Body of pancreas (tissue), 4 donors: ENCODE measurements at regions not wholly inside any gene's neighbourhood (a gene's known extent, or its start where the extent isn't known, plus 50 kb on each side); places are given as distances from the start of the nearest gene placed in this dataset.

ENCODE experiments used
- ATAC-seq: fragments of 150-250 bp; one replicate; pipeline ENCODE4 v1.9.1; 2016
- DNase-seq, 4 donors: peaks; one replicate each; pipeline ENCODE4 v3.0.0-alpha.2; 2019
- H3K27ac ChIP-seq, 4 donors: fragments of 200-600 bp; sonication (generic); 1 replicate in 3 of 4; 2 replicates in 1 of 4; pipeline versions ENCODE4 v1.5.1 to v1.6.1; 2016 to 2019; ENCODE audit warnings: mild to moderate bottlenecking in 1 of 4, mixed read lengths in 1 of 4, moderate library complexity in 1 of 4
- H3K27me3 ChIP-seq, 2 donors: fragments of 200-600 bp; sonication (generic); one replicate each; pipeline ENCODE4 v1.6.0; 2016; ENCODE audit warnings: mild to moderate bottlenecking in 1 of 2
- H3K36me3 ChIP-seq, 2 donors: fragments of 200-600 bp; sonication (generic); replicated peaks in 1 of 2; 2 replicates each; pipeline ENCODE4 v1.5.1; 2016; ENCODE audit warnings: low read depth in 2 of 2; ENCODE audit not compliant: insufficient read depth in 1 of 2
- H3K4me1 ChIP-seq: fragments of 200-600 bp; sonication (generic); one replicate; pipeline ENCODE4 v1.6.0; 2016
- H3K4me3 ChIP-seq, 2 donors: fragments of 200-600 bp; sonication (generic); 1 replicate in 1 of 2; 2 replicates in 1 of 2; pipeline ENCODE4 v1.5.1; 2016 to 2019
- H3K9me3 ChIP-seq, 3 donors: fragments of 200-600 bp; sonication (generic); 1 replicate in 2 of 3; 2 replicates in 1 of 3; pipeline ENCODE4 v1.5.1; 2016
- CTCF ChIP-seq, 7 experiments: fragments of 450-650 bp in 4 of 7; fragments of 200-600 bp in 3 of 7; sonication (generic) in 3 of 7; IDR thresholded peaks; one replicate each; pipeline ENCODE4 v1.5.1; 2016 to 2019; ENCODE audit warnings: antibody characterized with exemption in 7 of 7
- POLR2A ChIP-seq, 3 donors: fragments of 450-650 bp; IDR thresholded peaks; one replicate each; pipeline ENCODE4 v1.6.1; 2016; ENCODE audit warnings: antibody characterized with exemption in 3 of 3, mild to moderate bottlenecking in 2 of 3
- WGBS, 2 donors: methylation state at CpG; one replicate each; pipeline ENCODE4 v1.1.5; 2017; 5-methylcytosine and 5-hydroxymethylcytosine counted together
- intact Hi-C: fragments of 100-400 bp; cut with DNase I; formaldehyde crosslinking; loops from one replicate; pipeline ENCODE4 v1.15.1; 2023

GRCh38 chr2:5519286-5519685 is 172.9 kb upstream of the SOX11 start:
- no peaks in the 10 kb centered on the region for H3K36me3 ChIP-seq
- DNase-seq (no peak), ATAC-seq (no peak)
- no peaks in the 10 kb centered on the region for H3K9me3 ChIP-seq
- no peak overlapping the region for H3K4me3 ChIP-seq
- H3K4me1 ChIP-seq, result no peaks in the 10 kb centered on the region
- intact Hi-C loops, result no loop called here
- TF ChIP-seq POLR2A (IDR thresholded peaks at IDR 0.05), result no peak
- TF ChIP-seq CTCF (IDR thresholded peaks at IDR 0.05), result no peak
- H3K27ac ChIP-seq, result no peak overlapping the region
- H3K27me3 ChIP-seq, result no peaks in the 10 kb centered on the region

GRCh38 chr2:5520463-5520972 is 171.7 kb upstream of the SOX11 start:
- no peak overlapping the region for H3K4me3 ChIP-seq
- 38 to 45% methylated on average over 7 of the region's 7 CpGs for WGBS, 2 donors
- intact Hi-C loops, result no loop called here
- H3K36me3 ChIP-seq, result no peaks in the 10 kb centered on the region
- H3K9me3 ChIP-seq, result no peaks in the 10 kb centered on the region
- no peaks in the 10 kb centered on the region for H3K4me1 ChIP-seq
- no peaks in the 10 kb centered on the region for H3K27me3 ChIP-seq
- DNase-seq, result no peak
- ATAC-seq, result no peak
- TF ChIP-seq POLR2A (IDR thresholded peaks at IDR 0.05), result no peak
- no peak for TF ChIP-seq CTCF (IDR thresholded peaks at IDR 0.05)
- no peak overlapping the region for H3K27ac ChIP-seq

GRCh38 chr2:5521461-5521860 is 170.7 kb upstream of the SOX11 start:
- Histone ChIP-seq H3K27ac (no peak overlapping the region), H3K9me3 (no peaks in the 10 kb centered on the region), H3K4me3 (no peak overlapping the region), H3K27me3 (no peaks in the 10 kb centered on the region), H3K36me3 (no peaks in the 10 kb centered on the region), H3K4me1 (no peaks in the 10 kb centered on the region)
- DNase-seq, result no peak
- 49 to 60% methylated on average over 6 to 7 of the region's 7 CpGs for WGBS, 2 donors
- TF ChIP-seq CTCF (IDR thresholded peaks at IDR 0.05) (no peak), POLR2A (IDR thresholded peaks at IDR 0.05) (no peak)
- intact Hi-C loops, result no loop called here
- no peak for ATAC-seq

- H3K36me3 ChIP-seq, result no peaks in the 10 kb centered on the region
- no peaks in the 10 kb centered on the region for H3K4me1 ChIP-seq
- no peaks in the 10 kb centered on the region for H3K27me3 ChIP-seq
- no peak for ATAC-seq
- no peak overlapping the region for H3K4me3 ChIP-seq
- no peak for TF ChIP-seq CTCF (IDR thresholded peaks at IDR 0.05)
- no peak for TF ChIP-seq POLR2A (IDR thresholded peaks at IDR 0.05)
- no peaks in the 10 kb centered on the region for H3K9me3 ChIP-seq
- WGBS, 2 donors, result 73 to 88% methylated on average over 1 of the region's 1 CpG
- intact Hi-C loops, result no loop called here
- no peak for DNase-seq
- no peak overlapping the region for H3K27ac ChIP-seq
Measured at GRCh38 chr2:5524551-5524950, 167.6 kb upstream of the SOX11 start.

GRCh38 chr2:5528706-5529105 is 163.5 kb upstream of the SOX11 start:
- ATAC-seq, result no peak
- 61 to 74% methylated on average over 8 of the region's 8 CpGs for WGBS, 2 donors
- Histone ChIP-seq H3K4me3 (no peak overlapping the region), H3K36me3 (no peaks in the 10 kb centered on the region), H3K9me3 (no peaks in the 10 kb centered on the region), H3K4me1 (no peaks in the 10 kb centered on the region), H3K27me3 (no peaks in the 10 kb centered on the region), H3K27ac (no peak overlapping the region)
- no peak for DNase-seq
- TF ChIP-seq CTCF (IDR thresholded peaks at IDR 0.05) (no peak), POLR2A (IDR thresholded peaks at IDR 0.05) (no peak)
- intact Hi-C loops, result no loop called here
